AG09309 (cell line): ENCODE measurements at regions not wholly inside any gene's neighbourhood (a gene's known extent, or its start where the extent isn't known, plus 50 kb on each side); places are given as distances from the start of the nearest gene placed in this dataset.

Experiments
- DNase-seq: peaks from one replicate; pipeline ENCODE4 v3.0.0-alpha.2; 2010; ENCODE audit warnings: low read depth
- H3K4me3 ChIP-seq: 2 replicates; pipeline ENCODE4 v1.5.1; 2011; ENCODE audit warnings: mild to moderate bottlenecking, low read depth, low read length, moderate library complexity; ENCODE audit not compliant: control insufficient read depth
- TF ChIP-seq, protein P1 (sequence below): IDR thresholded peaks from 2 replicates; pipeline ENCODE4 v1.5.1; 2011; ENCODE audit warnings: mild to moderate bottlenecking, low read depth, low read length, inconsistent platforms; ENCODE audit not compliant: insufficient read depth, control insufficient read depth; ENCODE audit errors: missing control alignments

DNA sequence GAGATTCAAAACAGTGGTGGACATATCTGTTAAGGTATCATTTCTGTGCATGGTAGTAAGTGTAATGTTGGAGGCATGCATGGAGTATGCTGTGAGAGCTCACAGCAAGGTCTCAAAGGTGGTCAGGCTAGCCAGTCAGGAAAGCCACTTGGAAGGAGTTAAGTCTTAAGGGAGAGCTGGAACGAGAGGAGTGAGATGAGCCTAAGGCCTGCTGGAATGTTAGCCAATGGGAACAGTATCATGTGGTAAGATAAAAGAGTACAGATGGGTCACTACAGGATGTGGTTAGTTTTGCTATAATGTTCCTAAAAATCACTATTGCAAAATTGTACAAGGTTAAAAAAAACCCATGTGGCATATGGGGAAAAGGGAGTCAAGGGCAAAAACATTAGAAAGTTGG lies 311.7 kb upstream of the E2F7 start:
- TF ChIP-seq, protein P1, sequence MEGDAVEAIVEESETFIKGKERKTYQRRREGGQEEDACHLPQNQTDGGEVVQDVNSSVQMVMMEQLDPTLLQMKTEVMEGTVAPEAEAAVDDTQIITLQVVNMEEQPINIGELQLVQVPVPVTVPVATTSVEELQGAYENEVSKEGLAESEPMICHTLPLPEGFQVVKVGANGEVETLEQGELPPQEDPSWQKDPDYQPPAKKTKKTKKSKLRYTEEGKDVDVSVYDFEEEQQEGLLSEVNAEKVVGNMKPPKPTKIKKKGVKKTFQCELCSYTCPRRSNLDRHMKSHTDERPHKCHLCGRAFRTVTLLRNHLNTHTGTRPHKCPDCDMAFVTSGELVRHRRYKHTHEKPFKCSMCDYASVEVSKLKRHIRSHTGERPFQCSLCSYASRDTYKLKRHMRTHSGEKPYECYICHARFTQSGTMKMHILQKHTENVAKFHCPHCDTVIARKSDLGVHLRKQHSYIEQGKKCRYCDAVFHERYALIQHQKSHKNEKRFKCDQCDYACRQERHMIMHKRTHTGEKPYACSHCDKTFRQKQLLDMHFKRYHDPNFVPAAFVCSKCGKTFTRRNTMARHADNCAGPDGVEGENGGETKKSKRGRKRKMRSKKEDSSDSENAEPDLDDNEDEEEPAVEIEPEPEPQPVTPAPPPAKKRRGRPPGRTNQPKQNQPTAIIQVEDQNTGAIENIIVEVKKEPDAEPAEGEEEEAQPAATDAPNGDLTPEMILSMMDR: no peak
- H3K4me3 ChIP-seq: no peak overlapping the region
- DNase-seq: peak; percentile 71

DNA sequence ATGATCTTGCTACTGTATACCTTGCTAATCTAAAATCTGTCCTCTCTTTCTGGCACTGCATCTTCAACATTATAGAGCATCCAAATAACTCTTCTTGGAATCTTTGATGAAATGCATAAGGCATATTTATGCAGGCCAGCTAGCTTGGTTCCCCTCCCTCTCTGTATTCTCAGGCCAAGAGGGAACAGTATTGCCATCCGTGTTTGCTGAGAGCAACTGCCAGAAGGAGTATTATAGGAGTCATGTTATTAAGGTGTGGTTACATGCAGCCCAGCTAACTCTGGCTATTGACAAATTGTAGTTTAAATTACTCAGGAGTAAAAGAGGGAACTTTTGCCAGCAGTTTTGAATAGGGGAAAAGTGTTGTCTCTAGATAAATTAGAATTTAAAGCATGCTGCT lies 309.3 kb upstream of the E2F7 start:
- H3K4me3 ChIP-seq: no peak overlapping the region
- TF ChIP-seq, protein P1: no peak
- DNase-seq: no peak

DNA sequence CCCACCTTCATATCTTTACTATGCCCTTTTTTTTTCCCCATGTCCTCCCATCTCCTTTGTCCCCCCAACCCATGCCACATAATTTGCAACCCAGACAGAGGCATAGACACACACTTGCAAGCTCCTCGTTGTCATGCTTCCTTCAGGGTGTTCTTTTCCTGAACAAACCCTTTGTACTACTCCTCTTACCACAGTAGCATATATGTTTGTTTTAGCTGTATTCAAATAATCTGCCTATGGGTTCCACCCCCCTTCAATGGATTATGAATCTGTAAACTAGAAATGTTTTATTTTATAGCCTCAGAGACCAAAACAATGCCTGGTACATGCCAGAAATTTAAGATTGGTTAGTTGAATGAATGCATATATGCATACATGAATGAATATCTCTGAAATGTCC lies 307.1 kb upstream of the E2F7 start:
- TF ChIP-seq, protein P1: no peak
- H3K4me3 ChIP-seq: no peak overlapping the region
- no peak for DNase-seq

DNA sequence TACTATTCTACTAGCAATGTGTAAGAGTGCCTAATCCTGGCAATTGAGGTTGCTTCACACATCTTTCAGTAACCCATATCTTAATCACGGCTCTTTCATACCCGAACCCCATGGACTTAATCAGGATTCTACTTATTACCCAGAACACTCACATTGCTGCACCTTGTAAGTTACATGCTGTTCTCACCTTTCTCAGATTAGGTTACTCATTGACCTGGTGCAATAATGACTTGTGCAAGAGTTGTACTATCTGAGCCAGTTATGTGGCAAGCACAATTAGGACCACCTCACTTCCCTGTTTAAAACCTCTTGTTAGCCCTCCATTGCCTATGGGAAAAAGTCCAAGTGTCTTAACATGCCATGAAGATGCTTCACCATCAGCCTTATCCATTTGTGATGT lies 306.7 kb upstream of the E2F7 start:
- DNase-seq: no peak
- no peak overlapping the region for H3K4me3 ChIP-seq
- TF ChIP-seq, protein P1: no peak

DNA sequence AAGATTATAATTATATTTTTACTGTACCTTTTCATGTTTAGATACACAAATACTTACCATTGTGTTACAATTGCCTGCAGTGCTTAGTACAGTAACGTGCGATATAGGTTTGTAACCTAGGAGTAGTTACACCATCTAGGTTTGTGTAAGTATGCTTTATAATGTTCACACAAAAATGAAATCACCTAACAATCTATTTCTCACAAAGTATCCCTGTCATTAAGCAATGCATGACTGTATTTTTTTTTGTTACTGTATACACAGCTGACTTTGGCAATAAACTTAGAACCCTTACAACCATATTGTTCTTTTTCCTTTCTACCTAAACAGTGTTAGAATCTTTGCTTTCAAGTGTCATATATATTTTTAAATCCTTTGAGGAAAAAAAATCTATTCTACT lies 303.0 kb upstream of the E2F7 start:
- TF ChIP-seq, protein P1: no peak
- no peak overlapping the region for H3K4me3 ChIP-seq
- no peak for DNase-seq

DNA sequence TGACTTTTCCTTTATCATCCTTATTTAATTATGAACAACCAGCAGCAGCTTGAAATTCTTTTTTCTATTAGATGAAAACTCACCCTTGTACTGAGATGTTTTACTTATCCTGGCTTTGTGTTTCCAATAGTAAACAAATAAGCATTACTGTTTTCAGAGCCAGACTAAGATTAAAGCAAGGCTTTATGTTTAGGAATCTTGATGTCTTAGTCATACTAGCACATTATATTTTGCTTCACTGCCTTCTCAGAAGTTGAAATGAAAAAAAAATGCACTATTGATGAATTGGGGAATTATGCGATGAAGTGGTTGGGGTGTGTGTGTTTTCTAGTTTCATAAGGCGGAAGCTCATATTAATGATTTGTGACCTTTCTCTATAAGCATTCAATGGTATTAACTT lies 301.2 kb upstream of the E2F7 start:
- no peak for DNase-seq
- TF ChIP-seq, protein P1: no peak
- no peak overlapping the region for H3K4me3 ChIP-seq

DNA sequence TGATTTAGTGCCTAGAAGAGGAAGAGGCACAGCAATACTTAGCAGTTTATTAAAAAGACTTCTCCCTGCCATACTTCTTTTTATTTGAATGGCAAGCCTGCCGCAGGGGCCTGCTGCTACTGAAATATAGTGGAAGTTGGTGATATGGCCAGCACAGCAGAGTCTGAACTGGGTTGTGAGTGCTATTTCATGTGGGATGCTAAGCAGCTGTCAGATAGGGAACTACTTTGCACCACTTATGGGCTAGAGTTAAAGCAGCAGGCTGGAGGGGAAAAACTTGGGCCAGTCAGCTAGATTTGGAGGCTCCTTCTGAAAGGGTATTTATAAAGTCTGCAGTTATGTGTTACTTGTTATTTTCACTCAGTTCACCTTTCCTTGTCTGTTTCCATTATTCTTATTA lies 299.0 kb upstream of the E2F7 start:
- TF ChIP-seq, protein P1: no peak
- no peak for DNase-seq
- no peak overlapping the region for H3K4me3 ChIP-seq
